Endothelial cell of umbilical vein (primary cell): ENCODE measurements at regions not wholly inside any gene's neighbourhood (a gene's known extent, or its start where the extent isn't known, plus 50 kb on each side); places are given as distances from the start of the nearest gene placed in this dataset.

Source experiments
- BruUV-seq: library from RNA; stranded (reverse); fragments of 400-500 nt; replicated peaks from 2 replicates; lab custom pipeline; 2021; lab: Mats Ljungman, UMichigan
- CTCF ChIA-PET: fragments of 300-600, 350-600 bp; sonication (Branson Sonifier 250); formaldehyde crosslinking; loops from one replicate; lab custom pipeline; 2021; ENCODE audit warnings: antibody characterized with exemption, inconsistent platforms; lab: Charles Lee
- POLR2A ChIA-PET: fragments of 300-600, 350-600 bp; sonication (Branson Sonifier 250); formaldehyde crosslinking; loops from one replicate; lab custom pipeline; 2021; ENCODE audit warnings: antibody characterized with exemption, inconsistent platforms; lab: Charles Lee
- DNase-seq: peaks from one replicate; pipeline ENCODE4 v3.0.0-alpha.2; 2011; ENCODE audit warnings: low read depth, low spot score
- FAIRE-seq: peaks from 2 replicates; lab custom pipeline; 2011; peaks lifted over from hg19 to GRCh38; lab: Jason Lieb, UNC
- H2AFZ ChIP-seq: 2 replicates; pipeline ENCODE4 v1.6.0; 2012; ENCODE audit warnings: low read depth, low read length, control low read depth, inconsistent platforms
- H3K27ac ChIP-seq: 2 replicates; pipeline ENCODE4 v1.5.1; 2011; ENCODE audit warnings: low read depth, mild to moderate bottlenecking, control low read depth, low read length, moderate library complexity; ENCODE audit not compliant: insufficient read depth
- H3K27me3 ChIP-seq, 2 experiments: 2 replicates each; pipeline versions ENCODE4 v1.6.0 to v1.6.1; 2011; ENCODE audit warnings: low read length in 2 of 2, mixed read lengths in 1 of 2; ENCODE audit not compliant: control insufficient read depth in 2 of 2, insufficient read depth in 2 of 2
- H3K36me3 ChIP-seq, 2 experiments: 2 replicates in 1 of 2; 3 replicates in 1 of 2; pipeline ENCODE4 v1.5.1; 2011; ENCODE audit warnings: low read length in 2 of 2, mild to moderate bottlenecking in 1 of 2, moderate library complexity in 1 of 2; ENCODE audit not compliant: control insufficient read depth in 2 of 2, insufficient read depth in 2 of 2; ENCODE audit errors: extremely low read depth in 1 of 2
- H3K4me1 ChIP-seq: 3 replicates; pipeline ENCODE4 v1.5.1; 2011; ENCODE audit warnings: mild to moderate bottlenecking, low read length; ENCODE audit not compliant: control insufficient read depth, insufficient read depth; ENCODE audit errors: extremely low read depth
- H3K4me2 ChIP-seq: 2 replicates; pipeline ENCODE4 v1.6.1; 2011; ENCODE audit warnings: low read length, control low read depth, mixed read lengths; ENCODE audit not compliant: insufficient read depth
- H3K4me3 ChIP-seq, 3 experiments: fragments of 200-600 bp in 1 of 3; sonication (generic), shearing (Covaris generic) in 1 of 3; replicated peaks in 1 of 3; 2 replicates each; pipeline ENCODE4 v1.5.1; 2011 to 2016; ENCODE audit warnings: control low read depth in 3 of 3, low read length in 3 of 3, mild to moderate bottlenecking in 2 of 3, inconsistent platforms in 1 of 3, low read depth in 1 of 3, moderate library complexity in 1 of 3; ENCODE audit not compliant: insufficient read depth in 1 of 3
- H3K79me2 ChIP-seq: 2 replicates; pipeline ENCODE4 v1.6.0; 2012; ENCODE audit warnings: low read length, inconsistent platforms; ENCODE audit not compliant: control insufficient read depth, insufficient read depth
- H3K9ac ChIP-seq: replicated peaks from 2 replicates; pipeline ENCODE3; 2011; ENCODE audit warnings: low read length, control low read depth; ENCODE audit not compliant: insufficient read depth; ENCODE audit errors: extremely low read depth
- H3K9me1 ChIP-seq: replicated peaks from 3 replicates; pipeline ENCODE4 v1.6.0; 2011; ENCODE audit warnings: mild to moderate bottlenecking, low read length; ENCODE audit not compliant: control insufficient read depth, insufficient read depth; ENCODE audit errors: extremely low read depth
- H3K9me3 ChIP-seq: replicated peaks from 2 replicates; pipeline ENCODE4 v1.5.1; 2012; ENCODE audit warnings: low read length, inconsistent platforms; ENCODE audit not compliant: control insufficient read depth, insufficient read depth
- H4K20me1 ChIP-seq: replicated peaks from 2 replicates; pipeline ENCODE3; 2011; ENCODE audit warnings: mild to moderate bottlenecking, low read length; ENCODE audit not compliant: control insufficient read depth, insufficient read depth; ENCODE audit errors: extremely low read depth
- EZH2 ChIP-seq: IDR thresholded peaks from 2 replicates; pipeline ENCODE4 v1.6.1; 2012; ENCODE audit warnings: borderline replicate concordance, low read depth, mild to moderate bottlenecking, moderate library complexity, low read length, inconsistent platforms; ENCODE audit not compliant: severe bottlenecking
- FOS ChIP-seq: IDR thresholded peaks from 2 replicates; pipeline ENCODE4 v1.6.1; 2011; ENCODE audit warnings: mild to moderate bottlenecking, low read length, moderate library complexity, borderline replicate concordance; ENCODE audit not compliant: insufficient read depth
- GATA2 ChIP-seq: IDR thresholded peaks from 2 replicates; pipeline ENCODE4 v1.7.0; 2011; ENCODE audit warnings: low read depth, mild to moderate bottlenecking, moderate library complexity, mixed read lengths, low read length; ENCODE audit not compliant: insufficient read length, insufficient read depth
- JUN ChIP-seq: IDR thresholded peaks from 2 replicates; pipeline ENCODE4 v1.6.1; 2011; ENCODE audit warnings: borderline replicate concordance, low read depth; ENCODE audit not compliant: insufficient read length, insufficient read depth
- MYC ChIP-seq: IDR thresholded peaks from one replicate; pipeline ENCODE4 v1.6.1; 2011; ENCODE audit warnings: mild to moderate bottlenecking, low read depth, low read length
- POLR2A ChIP-seq: IDR thresholded peaks from 2 replicates; pipeline ENCODE4 v1.6.1; 2012; ENCODE audit warnings: low read depth, mild to moderate bottlenecking, control low read depth, low read length
- POLR2AphosphoS5 ChIP-seq: IDR thresholded peaks from 2 replicates; pipeline ENCODE4 v1.6.1; 2012; ENCODE audit warnings: low read depth, mild to moderate bottlenecking, control low read depth, low read length, moderate library complexity; ENCODE audit not compliant: insufficient read depth
- dilution Hi-C: fragments of 300-500 bp; cut with MboI; formaldehyde crosslinking; loops from one replicate; pipeline ENCODE4 v1.15.0; 2019; ENCODE audit warnings: low sequenced_read_pairs; ENCODE audit not compliant: extremely low pct_ligation_motif_present
- intact Hi-C: fragments of 100-400 bp; cut with micrococcal nuclease; formaldehyde crosslinking; loops from one replicate; pipeline ENCODE4 v1.10.0; 2022
- TF ChIP-seq, protein P1 (sequence below), 2 donors: IDR thresholded peaks; 1 replicate in 1 of 2; 2 replicates in 1 of 2; pipeline ENCODE4 v1.5.1; 2011; ENCODE audit warnings: low read length in 2 of 2, mild to moderate bottlenecking in 2 of 2, moderate library complexity in 2 of 2, control low read depth in 1 of 2, inconsistent platforms in 1 of 2, low read depth in 1 of 2; ENCODE audit not compliant: insufficient read depth in 1 of 2; ENCODE audit errors: extremely low read depth in 1 of 2
- TF ChIP-seq, protein P2 (sequence below): IDR thresholded peaks from 2 replicates; pipeline ENCODE4 v1.6.1; 2011; ENCODE audit not compliant: insufficient read depth, insufficient read length

DNA sequence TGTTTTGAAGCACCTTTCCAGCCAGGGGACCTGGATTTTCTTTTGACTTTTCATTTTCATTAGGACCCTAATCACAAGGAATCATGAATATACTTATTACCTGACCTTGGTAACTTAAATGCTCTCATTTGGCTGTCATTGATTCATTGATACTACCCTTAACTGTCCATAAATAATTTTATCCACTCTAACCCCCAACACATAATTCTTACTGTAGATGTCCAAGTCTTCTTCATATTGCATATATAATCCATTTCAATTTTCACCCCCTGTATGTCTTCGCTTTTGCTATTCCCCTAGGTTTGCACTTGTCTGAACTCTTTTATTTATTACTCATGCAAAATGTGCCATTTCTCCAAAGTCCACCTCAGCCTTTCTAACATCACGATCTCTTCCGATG, 602.9 kb downstream of the MMUT start:
- dilution Hi-C loops: no loop called here
- H2AFZ ChIP-seq: no peak overlapping the region
- no peak overlapping the region for H3K4me2 ChIP-seq
- H3K4me3 ChIP-seq: no peak overlapping the region
- H3K27me3 ChIP-seq: no peaks in the 10 kb centered on the region
- no peaks in the 10 kb centered on the region for H3K9me3 ChIP-seq
- BruUV-seq: no TSS peak
- H3K27ac ChIP-seq: no peak overlapping the region
- H3K9me1 ChIP-seq: no peaks in the 10 kb centered on the region
- CTCF ChIA-PET: no interaction called here
- POLR2A ChIA-PET: no interaction called here
- FAIRE-seq (no peak), DNase-seq (no peak)
- TF ChIP-seq, protein P1, sequence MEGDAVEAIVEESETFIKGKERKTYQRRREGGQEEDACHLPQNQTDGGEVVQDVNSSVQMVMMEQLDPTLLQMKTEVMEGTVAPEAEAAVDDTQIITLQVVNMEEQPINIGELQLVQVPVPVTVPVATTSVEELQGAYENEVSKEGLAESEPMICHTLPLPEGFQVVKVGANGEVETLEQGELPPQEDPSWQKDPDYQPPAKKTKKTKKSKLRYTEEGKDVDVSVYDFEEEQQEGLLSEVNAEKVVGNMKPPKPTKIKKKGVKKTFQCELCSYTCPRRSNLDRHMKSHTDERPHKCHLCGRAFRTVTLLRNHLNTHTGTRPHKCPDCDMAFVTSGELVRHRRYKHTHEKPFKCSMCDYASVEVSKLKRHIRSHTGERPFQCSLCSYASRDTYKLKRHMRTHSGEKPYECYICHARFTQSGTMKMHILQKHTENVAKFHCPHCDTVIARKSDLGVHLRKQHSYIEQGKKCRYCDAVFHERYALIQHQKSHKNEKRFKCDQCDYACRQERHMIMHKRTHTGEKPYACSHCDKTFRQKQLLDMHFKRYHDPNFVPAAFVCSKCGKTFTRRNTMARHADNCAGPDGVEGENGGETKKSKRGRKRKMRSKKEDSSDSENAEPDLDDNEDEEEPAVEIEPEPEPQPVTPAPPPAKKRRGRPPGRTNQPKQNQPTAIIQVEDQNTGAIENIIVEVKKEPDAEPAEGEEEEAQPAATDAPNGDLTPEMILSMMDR (IDR thresholded peaks at IDR 0.05; ENCODE audit: extremely low read depth in 1 of 2, insufficient read depth in 1 of 2, low read depth in 1 of 2, low read length in 2 of 2): no peak
- TF ChIP-seq POLR2A (no peak), EZH2 (no peak), FOS (no peak), MYC (no peak), GATA2 (no peak), JUN (no peak), POLR2AphosphoS5 (no peak)
- TF ChIP-seq, protein P2, sequence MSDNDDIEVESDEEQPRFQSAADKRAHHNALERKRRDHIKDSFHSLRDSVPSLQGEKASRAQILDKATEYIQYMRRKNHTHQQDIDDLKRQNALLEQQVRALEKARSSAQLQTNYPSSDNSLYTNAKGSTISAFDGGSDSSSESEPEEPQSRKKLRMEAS: no peak
- intact Hi-C loops: no loop called here
- no peaks in the 10 kb centered on the region for H3K4me1 ChIP-seq
- H3K36me3 ChIP-seq: no peaks in the 10 kb centered on the region
- H4K20me1 ChIP-seq: no peaks in the 10 kb centered on the region
- H3K79me2 ChIP-seq: no peaks in the 10 kb centered on the region
- no peak overlapping the region for H3K9ac ChIP-seq
